Fibroblast of lung (primary cell): ENCODE measurements at regions not wholly inside any gene's neighbourhood (a gene's known extent, or its start where the extent isn't known, plus 50 kb on each side); places are given as distances from the start of the nearest gene placed in this dataset.

Experiments
- CTCF ChIP-seq, 2 donors: IDR thresholded peaks in 1 of 2; conservative IDR thresholded peaks in 1 of 2; 1 replicate in 1 of 2; 2 replicates in 1 of 2; pipeline ENCODE4 v1.5.1; 2011 to 2012; ENCODE audit warnings: low read length in 2 of 2, control low read depth in 1 of 2, inconsistent platforms in 1 of 2, low read depth in 1 of 2, mild to moderate bottlenecking in 1 of 2
- EZH2 ChIP-seq: IDR thresholded peaks from 2 replicates; pipeline ENCODE4 v1.5.1; 2012; ENCODE audit warnings: low read length, control low read depth, mild to moderate bottlenecking; ENCODE audit errors: missing control alignments

GRCh38 chr6:142530566-142530965 is 228.8 kb downstream of the ADGRG6 start:
- TF ChIP-seq CTCF (conservative IDR thresholded peaks at IDR 0.05 in 1 of 2, IDR thresholded peaks at IDR 0.05 in 1 of 2; ENCODE audit: low read depth in 1 of 2, low read length in 2 of 2): no peak
- TF ChIP-seq EZH2: no peak
